SK-N-MC (cell line): ENCODE measurements at regions not wholly inside any gene's neighbourhood (a gene's known extent, or its start where the extent isn't known, plus 50 kb on each side); places are given as distances from the start of the nearest gene placed in this dataset.
"Not testable (repeated sequence)": the region's sequence is repeated elsewhere in the genome, so short reads cannot be mapped to it uniquely, and the experiment has no call there.

Experiments used
- DNase-seq: peaks from one replicate; pipeline ENCODE4 v3.0.0-alpha.2; 2011; ENCODE audit warnings: low read depth, low spot score
- H3K27ac ChIP-seq: fragments of 200-600 bp; sonication (generic); 2 replicates; pipeline ENCODE4 v1.5.1; 2016; ENCODE audit warnings: mixed run types
- H3K36me3 ChIP-seq: fragments of 200-600 bp; sonication (generic); 2 replicates; pipeline ENCODE4 v1.6.1; 2017; ENCODE audit warnings: antibody characterized with exemption, low read length, mixed read lengths; ENCODE audit not compliant: insufficient read depth
- H3K4me3 ChIP-seq: fragments of 200-600 bp; sonication (generic); 2 replicates; pipeline ENCODE4 v1.5.1; 2016
- H3K9ac ChIP-seq: fragments of 200-600 bp; sonication (generic); 2 replicates; pipeline ENCODE4 v1.8.0; 2017; ENCODE audit warnings: mixed run types, mixed read lengths; ENCODE audit not compliant: insufficient read length
- H3K9me3 ChIP-seq: fragments of 200-600 bp; sonication (generic); 2 replicates; pipeline ENCODE4 v1.6.1; 2017; ENCODE audit warnings: low read depth, mild to moderate bottlenecking, antibody characterized with exemption, low read length, moderate library complexity, mixed read lengths
- EZH2 ChIP-seq: fragments of 200-600 bp; sonication (generic); IDR thresholded peaks from one replicate; pipeline ENCODE4 v1.6.1; 2017; ENCODE audit warnings: antibody characterized with exemption
- FOXP2 ChIP-seq: optimal IDR thresholded peaks from 2 replicates; pipeline ENCODE3; 2011; ENCODE audit warnings: mild to moderate bottlenecking, moderate library complexity; ENCODE audit not compliant: insufficient read depth; ENCODE audit errors: extremely low read length, control extremely low read depth
- POLR2AphosphoS5 ChIP-seq: IDR thresholded peaks from 2 replicates; pipeline ENCODE4 v1.6.1; 2012; ENCODE audit warnings: mild to moderate bottlenecking, low read depth, low read length, borderline replicate concordance

GRCh38 chr11:60592601-60593000, 77.4 kb downstream of the MS4A13 start:
- no peak overlapping the region for H3K9ac ChIP-seq
- no peak for DNase-seq
- H3K36me3 ChIP-seq = no peaks in the 10 kb centered on the region
- H3K9me3 ChIP-seq = no peaks in the 10 kb centered on the region
- TF ChIP-seq FOXP2 (no peak), EZH2 (no peak), POLR2AphosphoS5 (no peak)
- H3K27ac ChIP-seq = no peak overlapping the region
- no peak overlapping the region for H3K4me3 ChIP-seq

GRCh38 chr11:60594998-60595642, 79.9 kb downstream of the MS4A13 start:
- no peaks in the 10 kb centered on the region for H3K36me3 ChIP-seq
- H3K27ac ChIP-seq = no peak overlapping the region
- TF ChIP-seq POLR2AphosphoS5 (no peak), EZH2 (no peak), FOXP2 (no peak)
- no peak overlapping the region for H3K9ac ChIP-seq
- H3K4me3 ChIP-seq = no peak overlapping the region
- no peak for DNase-seq
- no peaks in the 10 kb centered on the region for H3K9me3 ChIP-seq

DNA sequence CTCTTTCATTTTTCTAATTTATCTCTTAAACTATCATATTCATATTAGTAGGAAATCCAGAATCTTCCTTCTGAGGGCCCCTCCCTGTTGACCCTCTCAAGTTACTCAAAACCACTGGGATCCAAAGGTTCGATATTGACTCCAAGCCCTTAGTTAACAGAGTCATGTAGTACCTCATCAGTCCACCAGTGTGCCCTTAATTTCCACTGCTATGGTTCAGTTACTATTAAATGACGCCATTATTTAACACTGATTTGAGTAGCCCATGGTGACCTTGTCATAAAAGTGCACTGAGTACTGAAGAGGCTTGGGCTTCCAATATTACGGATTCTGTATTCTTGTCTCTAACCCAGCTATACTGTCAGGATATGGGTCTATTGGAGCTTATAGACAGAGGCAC, 91.9 kb upstream of the MS4A8 start:
- TF ChIP-seq POLR2AphosphoS5 = no peak
- TF ChIP-seq EZH2 = no peak
- no peak for TF ChIP-seq FOXP2
- no peaks in the 10 kb centered on the region for H3K36me3 ChIP-seq
- H3K9ac ChIP-seq = no peak overlapping the region
- no peak overlapping the region for H3K4me3 ChIP-seq
- DNase-seq = no peak
- no peaks in the 10 kb centered on the region for H3K9me3 ChIP-seq
- H3K27ac ChIP-seq = no peak overlapping the region

- DNase-seq = no peak
- no peak overlapping the region for H3K9ac ChIP-seq
- no peaks in the 10 kb centered on the region for H3K9me3 ChIP-seq
- no peak overlapping the region for H3K27ac ChIP-seq
- H3K4me3 ChIP-seq = no peak overlapping the region
- H3K36me3 ChIP-seq = no peaks in the 10 kb centered on the region
- TF ChIP-seq FOXP2 = no peak
- no peak for TF ChIP-seq EZH2
- TF ChIP-seq POLR2AphosphoS5 = no peak
Measured at GRCh38 chr11:60609632-60610031, 89.8 kb upstream of the MS4A8 start.

GRCh38 chr11:60610702-60611101, 88.7 kb upstream of the MS4A8 start:
- Histone ChIP-seq H3K9ac (no peak overlapping the region), H3K9me3 (no peaks in the 10 kb centered on the region), H3K4me3 (no peak overlapping the region), H3K27ac (no peak overlapping the region), H3K36me3 (no peaks in the 10 kb centered on the region)
- TF ChIP-seq FOXP2 = no peak
- no peak for TF ChIP-seq POLR2AphosphoS5
- TF ChIP-seq EZH2 = no peak
- no peak for DNase-seq

DNA sequence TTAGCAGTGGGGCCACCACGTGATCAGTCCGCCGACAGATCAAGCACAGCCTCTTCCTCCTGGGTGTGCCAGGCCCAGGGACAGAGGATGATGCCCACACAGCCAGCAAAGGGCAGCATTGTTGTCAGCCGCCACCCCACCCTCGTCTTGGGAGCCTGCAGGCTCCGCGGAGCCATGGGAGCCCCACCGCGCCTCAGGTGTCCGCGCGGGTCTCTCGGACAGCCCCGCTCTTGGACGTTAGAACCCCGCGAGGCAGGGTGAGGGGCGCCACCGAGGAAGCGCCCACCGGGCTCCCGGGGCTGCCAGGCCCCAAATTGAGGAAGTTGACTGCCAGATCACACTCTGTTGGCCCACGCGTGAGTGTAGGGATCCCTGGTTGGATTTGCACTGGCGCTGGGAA, 83.9 kb upstream of the MS4A8 start:
- Histone ChIP-seq H3K36me3 (no peaks in the 10 kb centered on the region), H3K9ac (no peak overlapping the region), H3K9me3 (no peaks in the 10 kb centered on the region), H3K27ac (no peak overlapping the region), H3K4me3 (no peak overlapping the region)
- no peak for DNase-seq
- TF ChIP-seq POLR2AphosphoS5 = no peak
- TF ChIP-seq EZH2 = no peak
- no peak for TF ChIP-seq FOXP2

- not testable (repeated sequence) for DNase-seq, H3K9me3 ChIP-seq, H3K9ac ChIP-seq, H3K36me3 ChIP-seq, H3K27ac ChIP-seq, H3K4me3 ChIP-seq
Measured at GRCh38 chr11:60621940-60622339, 77.5 kb upstream of the MS4A8 start.

DNA sequence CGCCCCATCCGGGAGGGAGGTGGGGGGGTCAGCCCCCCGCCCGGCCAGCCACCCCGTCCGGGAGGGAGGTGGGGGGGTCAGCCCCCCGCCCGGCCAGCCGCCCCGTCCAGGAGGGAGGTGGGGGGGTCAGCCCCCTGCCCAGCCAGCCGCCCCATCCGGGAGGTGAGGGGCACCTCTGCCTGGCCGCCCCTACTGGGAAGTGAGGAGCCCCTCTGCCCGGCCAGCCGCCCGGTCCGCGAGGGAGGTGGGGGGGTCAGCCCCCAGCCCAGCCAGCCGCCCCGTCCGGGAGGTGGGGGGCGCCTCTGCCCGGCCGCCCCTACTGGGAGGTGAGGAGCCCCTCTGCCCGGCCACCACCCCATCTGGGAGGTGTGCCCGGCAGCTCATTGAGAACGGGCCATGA, 76.6 kb upstream of the MS4A8 start:
- H3K27ac ChIP-seq, H3K9ac ChIP-seq, H3K4me3 ChIP-seq, H3K36me3 ChIP-seq, DNase-seq, H3K9me3 ChIP-seq: not testable (repeated sequence)

DNA sequence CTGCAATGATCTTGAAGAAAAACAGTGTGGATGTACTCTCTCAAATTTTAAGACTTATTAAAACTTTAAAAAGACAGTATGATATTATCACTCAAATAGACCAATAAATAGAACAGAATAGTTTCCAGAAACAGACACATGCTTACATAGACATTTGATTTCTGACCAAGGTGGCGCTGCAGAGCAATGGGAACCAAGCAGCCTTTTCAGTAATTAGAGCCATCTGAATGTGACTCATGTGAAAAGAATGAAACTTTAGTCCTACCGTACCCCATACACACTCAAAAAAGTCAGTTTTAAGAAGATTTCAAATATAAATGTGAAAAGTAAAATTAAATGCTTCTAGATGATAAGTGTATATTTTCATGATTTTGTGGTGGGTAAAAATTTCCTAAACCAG, 74.2 kb upstream of the MS4A8 start:
- peak; percentile 20 for DNase-seq
- H3K4me3 ChIP-seq = no peak overlapping the region
- H3K36me3 ChIP-seq = no peaks in the 10 kb centered on the region
- H3K9ac ChIP-seq = no peak overlapping the region
- TF ChIP-seq POLR2AphosphoS5 (no peak), EZH2 (no peak), FOXP2 (no peak)
- no peak overlapping the region for H3K27ac ChIP-seq
- H3K9me3 ChIP-seq = no peaks in the 10 kb centered on the region

- no peak overlapping the region for H3K4me3 ChIP-seq
- no peak for DNase-seq
- H3K9ac ChIP-seq = no peak overlapping the region
- no peaks in the 10 kb centered on the region for H3K9me3 ChIP-seq
- no peaks in the 10 kb centered on the region for H3K36me3 ChIP-seq
- no peak overlapping the region for H3K27ac ChIP-seq
- no peak for TF ChIP-seq POLR2AphosphoS5
- TF ChIP-seq FOXP2 = no peak
- TF ChIP-seq EZH2 = no peak
Measured at GRCh38 chr11:60629399-60629798, 70.0 kb upstream of the MS4A8 start.
